HG02678 (cell line): ENCODE measurements at regions not wholly inside any gene's neighbourhood (a gene's known extent, or its start where the extent isn't known, plus 50 kb on each side); places are given as distances from the start of the nearest gene placed in this dataset.
"Not testable (repeated sequence)": the region's sequence is repeated elsewhere in the genome, so short reads cannot be mapped to it uniquely, and the experiment has no call there.

Source experiments
- ATAC-seq: cut with Tn5 transposase; IDR thresholded peaks from one replicate; pipeline ENCODE4 v1.9.1; 2021; ENCODE audit warnings: mild to moderate bottlenecking, moderate library complexity; ENCODE audit not compliant: unreplicated experiment

- ATAC-seq = not testable (repeated sequence)
Observed at GRCh38 chr18:8531084-8531483, 78.2 kb upstream of the RAB12 start.

GRCh38 chr18:8536231-8536630, 73.0 kb upstream of the RAB12 start:
- ATAC-seq = no peak

DNA sequence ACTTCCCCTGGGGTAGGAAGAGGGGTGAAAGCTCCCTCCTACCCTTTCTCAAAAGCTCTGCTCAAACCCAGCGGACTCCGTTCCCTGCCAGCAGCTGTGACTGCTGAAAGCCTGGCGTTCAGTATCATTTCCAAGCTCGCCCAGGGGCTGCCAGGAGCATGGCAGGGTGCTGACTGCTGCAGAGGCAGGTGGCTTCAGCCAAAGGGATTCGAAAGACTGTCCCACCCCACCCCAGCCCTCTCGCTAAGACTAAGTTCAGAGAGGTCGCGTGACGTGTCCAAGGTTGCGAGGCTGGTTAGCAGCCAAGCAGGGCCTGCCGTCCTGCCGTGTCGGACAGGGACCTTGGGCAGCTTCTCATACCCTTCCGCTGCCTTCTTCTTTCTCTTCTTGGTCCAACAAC, 72.3 kb upstream of the RAB12 start:
- ATAC-seq = no peak

GRCh38 chr18:8537400-8537799, 71.8 kb upstream of the RAB12 start:
- ATAC-seq = no peak

- ATAC-seq = no peak
Observed at GRCh38 chr18:8538935-8539334, 70.3 kb upstream of the RAB12 start.

- no peak for ATAC-seq
Observed at GRCh38 chr18:8546677-8547076, 62.6 kb upstream of the RAB12 start.

- ATAC-seq = no peak
Observed at GRCh38 chr18:8548186-8548585, 61.1 kb upstream of the RAB12 start.

GRCh38 chr18:8549254-8549757, 59.9 kb upstream of the RAB12 start:
- no peak for ATAC-seq

DNA sequence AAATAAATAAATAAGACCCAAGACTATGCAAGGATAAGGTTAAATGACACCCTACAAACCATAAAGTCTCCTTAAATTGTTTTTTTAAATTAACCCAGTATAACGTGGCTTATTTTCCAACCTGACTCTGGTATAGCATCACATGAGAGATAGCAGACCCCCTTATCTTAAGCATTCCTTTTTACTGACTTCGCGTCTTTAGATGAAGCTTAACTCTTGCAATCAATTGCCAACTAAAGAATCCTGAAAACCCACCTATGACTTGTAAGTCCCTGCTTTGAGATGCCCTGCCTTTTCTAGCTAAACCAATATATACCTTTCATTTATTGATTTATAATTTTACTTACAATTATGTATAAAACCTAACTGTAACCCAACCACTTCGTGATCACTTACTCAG, 57.1 kb upstream of the RAB12 start:
- ATAC-seq = no peak

DNA sequence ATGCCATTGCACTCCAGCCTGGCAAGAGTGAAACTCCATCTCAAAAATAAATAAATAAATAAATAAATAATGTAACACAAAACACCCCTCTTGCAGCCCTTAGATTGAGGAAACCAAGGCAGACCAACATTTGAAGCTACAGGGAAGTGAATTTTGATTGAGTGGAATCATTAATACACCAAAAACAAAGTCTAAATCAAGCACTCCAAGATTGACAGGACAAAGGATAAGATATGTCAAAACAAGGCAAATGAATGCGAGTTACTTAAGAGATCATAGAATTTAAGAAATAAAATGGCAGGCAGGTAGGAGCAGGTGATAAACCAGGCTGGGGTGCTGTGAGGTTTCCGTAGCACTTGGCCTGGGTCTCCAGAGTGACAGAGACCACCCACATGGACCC, 54.9 kb upstream of the RAB12 start:
- ATAC-seq = no peak

DNA sequence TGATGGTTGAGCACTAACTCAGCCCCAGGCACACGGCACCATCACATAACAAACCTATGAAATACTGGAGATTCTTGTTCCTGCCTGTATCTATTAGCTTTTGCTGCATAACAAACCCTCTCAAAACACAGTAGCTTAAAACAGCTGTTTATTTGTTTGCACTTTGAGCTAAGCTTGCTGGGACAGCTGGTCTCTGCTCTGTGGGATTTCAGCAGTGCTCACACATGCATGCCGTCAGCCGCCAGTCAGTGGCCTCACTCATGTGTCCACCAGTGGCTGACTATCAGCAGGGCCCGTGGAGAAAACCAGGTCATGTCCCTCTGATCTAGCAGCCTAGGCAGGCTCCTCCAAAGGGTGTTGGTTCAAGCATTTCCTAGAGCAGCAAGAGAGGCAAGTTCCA, 52.8 kb upstream of the RAB12 start:
- ATAC-seq = no peak
